GM12873 (cell line): ENCODE measurements at regions not wholly inside any gene's neighbourhood (a gene's known extent, or its start where the extent isn't known, plus 50 kb on each side); places are given as distances from the start of the nearest gene placed in this dataset.

ENCODE experiments used
- TF ChIP-seq, protein P1 (sequence below): IDR thresholded peaks from 2 replicates; pipeline ENCODE4 v1.5.1; 2012; ENCODE audit warnings: low read depth, mild to moderate bottlenecking, moderate library complexity, low read length, control low read depth; ENCODE audit not compliant: insufficient read depth; ENCODE audit errors: missing control alignments

DNA sequence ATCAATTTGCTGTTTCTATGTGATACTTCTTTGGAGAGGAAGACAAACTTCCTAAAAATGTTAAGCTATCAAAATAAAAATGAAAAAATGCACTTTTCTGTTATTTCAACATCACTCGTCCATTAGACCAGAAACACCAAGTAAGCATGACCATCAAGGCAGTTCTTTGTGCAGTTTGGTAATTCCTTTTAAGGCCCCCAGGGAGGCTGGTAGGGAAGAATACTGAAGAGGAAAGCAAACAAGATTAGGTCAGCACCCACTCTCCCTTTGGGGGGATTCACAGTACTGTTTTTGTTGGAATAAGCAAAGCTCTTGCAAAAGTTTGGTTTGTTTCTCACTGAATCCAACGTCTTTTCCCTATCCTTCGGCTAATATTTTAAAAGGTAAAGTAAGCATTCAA lies 206.8 kb upstream of the SLC35B3 start:
- TF ChIP-seq, protein P1, sequence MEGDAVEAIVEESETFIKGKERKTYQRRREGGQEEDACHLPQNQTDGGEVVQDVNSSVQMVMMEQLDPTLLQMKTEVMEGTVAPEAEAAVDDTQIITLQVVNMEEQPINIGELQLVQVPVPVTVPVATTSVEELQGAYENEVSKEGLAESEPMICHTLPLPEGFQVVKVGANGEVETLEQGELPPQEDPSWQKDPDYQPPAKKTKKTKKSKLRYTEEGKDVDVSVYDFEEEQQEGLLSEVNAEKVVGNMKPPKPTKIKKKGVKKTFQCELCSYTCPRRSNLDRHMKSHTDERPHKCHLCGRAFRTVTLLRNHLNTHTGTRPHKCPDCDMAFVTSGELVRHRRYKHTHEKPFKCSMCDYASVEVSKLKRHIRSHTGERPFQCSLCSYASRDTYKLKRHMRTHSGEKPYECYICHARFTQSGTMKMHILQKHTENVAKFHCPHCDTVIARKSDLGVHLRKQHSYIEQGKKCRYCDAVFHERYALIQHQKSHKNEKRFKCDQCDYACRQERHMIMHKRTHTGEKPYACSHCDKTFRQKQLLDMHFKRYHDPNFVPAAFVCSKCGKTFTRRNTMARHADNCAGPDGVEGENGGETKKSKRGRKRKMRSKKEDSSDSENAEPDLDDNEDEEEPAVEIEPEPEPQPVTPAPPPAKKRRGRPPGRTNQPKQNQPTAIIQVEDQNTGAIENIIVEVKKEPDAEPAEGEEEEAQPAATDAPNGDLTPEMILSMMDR, result no peak

DNA sequence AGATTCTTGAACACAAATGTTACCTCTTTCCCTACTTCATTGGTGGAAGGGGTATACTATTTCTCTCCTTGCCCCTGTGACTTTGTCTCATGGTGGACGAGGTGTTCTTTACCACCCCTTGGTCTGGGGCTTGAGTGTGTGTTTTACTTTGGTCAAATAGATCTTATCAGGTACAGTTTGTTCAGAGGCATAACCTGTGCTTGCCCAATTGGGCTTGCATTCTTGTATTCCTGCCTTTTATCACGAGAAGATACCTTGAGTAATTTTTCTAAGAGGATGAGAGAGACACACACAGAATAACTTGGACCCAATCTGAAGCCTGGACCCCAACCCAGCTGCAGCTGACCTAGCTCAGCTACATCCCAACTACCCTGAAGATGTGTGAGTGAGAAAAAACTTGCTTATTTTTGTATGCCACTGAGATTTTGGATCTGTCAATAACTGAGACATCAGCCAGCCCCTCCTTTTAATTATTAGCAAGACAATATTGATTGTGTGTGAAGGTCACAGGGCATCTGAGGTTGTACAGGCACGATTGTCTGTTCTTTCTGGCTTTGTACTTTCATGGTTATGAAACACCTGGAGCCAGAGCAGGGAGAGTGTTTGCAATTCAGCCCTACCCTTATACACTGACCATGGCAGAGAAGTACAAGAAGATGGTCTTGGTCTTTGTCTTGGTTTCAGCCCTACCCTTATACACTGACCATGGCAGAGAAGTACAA lies 204.7 kb upstream of the SLC35B3 start:
- TF ChIP-seq, protein P1, result no peak

DNA sequence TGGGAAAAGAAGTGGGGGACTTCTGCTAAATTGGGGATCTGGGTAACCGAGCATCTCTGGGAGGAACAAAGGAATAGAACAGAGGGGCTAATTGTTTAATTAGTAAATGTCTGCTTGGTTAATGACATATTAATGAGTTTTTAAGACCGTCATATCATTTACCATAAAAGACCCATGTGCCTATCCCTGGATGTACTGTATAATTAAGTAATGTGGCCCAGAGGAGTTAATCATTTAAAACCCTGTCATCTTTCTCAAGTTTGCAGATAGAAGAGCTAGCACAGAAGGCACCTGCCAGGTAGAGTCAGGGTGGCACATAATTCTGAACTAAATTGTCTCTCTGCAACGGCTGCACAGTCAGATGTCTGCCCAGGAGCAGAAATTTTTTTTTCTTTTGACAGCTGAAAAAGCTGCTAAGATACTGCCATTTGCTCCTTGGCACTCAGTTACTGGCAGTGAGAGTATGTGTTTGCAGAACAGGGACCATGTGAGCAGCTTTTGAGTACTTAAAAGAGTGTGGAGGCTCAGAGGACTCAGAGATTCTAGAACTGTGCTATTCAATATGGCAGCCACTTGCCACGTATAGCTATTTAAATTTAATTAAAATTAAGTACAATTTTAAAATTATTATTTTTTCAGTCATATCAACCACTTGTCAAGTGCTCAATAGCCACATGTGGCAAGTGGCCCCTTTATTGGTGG lies 202.7 kb upstream of the SLC35B3 start:
- TF ChIP-seq, protein P1, result no peak

DNA sequence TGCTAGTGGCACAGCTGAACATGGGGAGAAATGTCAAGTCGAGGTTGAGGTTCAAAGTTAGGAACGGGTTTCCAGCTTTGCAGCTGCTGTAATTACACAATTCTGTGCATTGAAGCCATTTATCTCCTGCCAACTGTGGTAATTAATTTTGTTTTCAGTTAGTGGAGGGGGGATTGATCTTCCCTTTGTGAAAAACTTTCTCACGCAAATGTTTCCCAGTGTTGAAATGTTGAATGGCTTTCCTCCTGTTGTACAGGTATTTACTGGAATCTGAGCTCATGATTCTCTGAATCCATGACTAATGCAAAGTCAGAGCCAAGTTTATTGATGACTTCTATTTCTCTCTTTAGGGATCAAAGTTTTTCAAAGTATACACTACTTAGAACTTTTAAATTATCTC lies 198.4 kb upstream of the SLC35B3 start:
- TF ChIP-seq, protein P1, result no peak

DNA sequence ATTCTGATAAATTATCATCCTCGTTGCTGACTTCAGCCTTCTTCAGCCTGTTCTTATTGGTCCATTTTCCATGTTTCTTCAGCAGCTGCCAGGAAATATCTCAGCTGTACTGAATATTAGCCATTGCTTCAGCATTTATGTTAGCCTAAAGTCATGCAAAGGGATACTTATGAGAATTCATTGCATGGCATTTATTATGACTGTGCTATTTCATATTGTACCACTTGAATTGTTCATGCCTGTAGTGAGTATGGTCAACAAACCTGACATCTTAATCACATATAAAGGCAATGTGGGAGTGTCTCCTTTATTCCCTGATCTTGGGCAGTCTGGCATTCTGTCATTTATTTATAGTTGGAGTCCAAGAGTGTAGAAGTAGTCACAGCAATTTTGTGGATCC lies 193.4 kb upstream of the SLC35B3 start:
- TF ChIP-seq, protein P1, result no peak

DNA sequence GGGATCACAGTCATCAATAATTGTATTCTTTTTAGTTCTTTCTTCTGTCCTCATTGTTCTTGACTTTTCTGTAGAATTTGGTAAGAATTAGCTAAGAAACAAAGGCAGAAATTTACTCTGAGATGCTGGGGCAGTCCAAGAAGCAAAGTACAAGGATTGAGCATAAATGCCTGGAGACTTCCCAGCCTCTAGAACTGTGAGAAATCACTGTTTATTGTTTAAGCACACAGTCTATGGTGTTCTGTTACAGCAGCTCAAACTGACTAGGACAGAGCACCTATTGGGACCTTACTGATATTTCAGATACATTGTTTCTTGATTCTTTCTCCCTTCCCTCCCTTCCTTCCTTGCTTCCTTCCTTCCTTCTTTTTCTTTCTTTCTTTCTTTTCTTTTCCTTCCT lies 192.7 kb upstream of the SLC35B3 start:
- TF ChIP-seq, protein P1, result no peak

DNA sequence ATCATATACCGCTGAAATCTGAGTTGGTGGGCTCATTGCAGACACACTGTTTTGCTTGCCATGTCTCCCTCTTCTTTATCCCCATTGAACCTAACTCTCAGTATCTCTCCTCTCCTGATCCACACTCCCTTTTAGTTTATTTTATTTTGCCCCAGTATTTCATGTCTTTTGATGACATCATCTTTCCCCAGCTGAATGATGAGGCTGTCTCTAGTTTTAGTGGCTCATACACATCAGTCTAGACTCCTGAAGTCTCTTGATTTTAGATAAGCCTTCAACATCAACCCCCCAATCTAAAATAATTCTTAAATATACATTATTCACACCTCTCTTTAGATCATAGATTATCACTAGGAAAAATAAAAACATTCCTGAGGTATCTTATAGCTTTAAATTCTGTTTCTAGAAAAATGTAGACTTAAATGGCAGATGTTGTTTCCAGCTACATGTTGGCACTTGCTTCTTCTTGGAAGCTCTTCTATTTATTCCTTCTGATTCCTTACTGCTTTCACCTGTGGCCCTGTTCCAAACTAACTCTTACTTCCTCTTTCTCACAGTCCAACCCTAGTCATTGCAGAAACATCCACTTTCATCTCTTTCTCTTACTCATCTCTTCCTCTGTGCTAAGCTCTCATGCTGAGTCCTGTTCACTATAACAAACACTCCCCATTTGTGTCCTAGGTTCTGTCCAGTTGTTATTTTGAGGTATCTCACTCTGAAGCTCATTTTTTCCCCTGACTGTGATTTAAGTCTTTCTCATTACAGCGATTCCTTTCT lies 191.9 kb upstream of the SLC35B3 start:
- TF ChIP-seq, protein P1, result no peak
